ENCODE measurements at regions not wholly inside any gene's neighbourhood (a gene's known extent, or its start where the extent isn't known, plus 50 kb on each side); places are given as distances from the start of the nearest gene placed in this dataset.

DNA sequence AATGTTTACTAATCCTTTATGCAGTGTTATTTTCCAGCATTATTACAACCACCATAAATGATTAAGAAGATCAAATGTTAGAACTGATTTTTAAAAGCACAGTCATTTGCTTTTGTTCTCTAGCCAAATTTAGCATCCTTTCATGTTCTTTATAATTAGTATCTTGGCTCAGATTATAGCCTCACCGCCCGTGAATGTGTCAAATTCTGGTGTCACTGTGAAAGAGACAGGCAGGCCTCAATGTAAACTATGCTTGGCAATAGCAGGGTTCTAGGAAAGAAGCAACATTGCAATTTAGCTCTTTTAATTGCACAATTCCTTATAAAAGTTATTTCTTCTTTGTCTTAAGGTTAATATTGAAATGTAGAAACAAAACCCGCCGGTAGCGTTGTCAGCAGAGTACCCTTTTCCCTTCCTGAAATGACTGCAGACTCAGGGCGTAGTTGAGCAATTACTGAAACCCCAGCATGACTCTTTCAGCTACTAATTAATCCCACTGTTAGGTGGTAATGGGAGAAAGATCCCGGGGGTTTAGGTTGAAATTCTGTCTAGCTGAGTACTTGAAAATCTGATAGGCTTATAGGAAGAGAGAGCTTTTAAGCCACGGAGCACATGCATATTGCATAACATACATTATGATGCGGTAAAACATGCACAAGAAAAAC is 1600.5 kb upstream of the SEL1L start:
- TF ChIP-seq, protein P1, sequence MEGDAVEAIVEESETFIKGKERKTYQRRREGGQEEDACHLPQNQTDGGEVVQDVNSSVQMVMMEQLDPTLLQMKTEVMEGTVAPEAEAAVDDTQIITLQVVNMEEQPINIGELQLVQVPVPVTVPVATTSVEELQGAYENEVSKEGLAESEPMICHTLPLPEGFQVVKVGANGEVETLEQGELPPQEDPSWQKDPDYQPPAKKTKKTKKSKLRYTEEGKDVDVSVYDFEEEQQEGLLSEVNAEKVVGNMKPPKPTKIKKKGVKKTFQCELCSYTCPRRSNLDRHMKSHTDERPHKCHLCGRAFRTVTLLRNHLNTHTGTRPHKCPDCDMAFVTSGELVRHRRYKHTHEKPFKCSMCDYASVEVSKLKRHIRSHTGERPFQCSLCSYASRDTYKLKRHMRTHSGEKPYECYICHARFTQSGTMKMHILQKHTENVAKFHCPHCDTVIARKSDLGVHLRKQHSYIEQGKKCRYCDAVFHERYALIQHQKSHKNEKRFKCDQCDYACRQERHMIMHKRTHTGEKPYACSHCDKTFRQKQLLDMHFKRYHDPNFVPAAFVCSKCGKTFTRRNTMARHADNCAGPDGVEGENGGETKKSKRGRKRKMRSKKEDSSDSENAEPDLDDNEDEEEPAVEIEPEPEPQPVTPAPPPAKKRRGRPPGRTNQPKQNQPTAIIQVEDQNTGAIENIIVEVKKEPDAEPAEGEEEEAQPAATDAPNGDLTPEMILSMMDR (IDR thresholded peaks at IDR 0.05; ENCODE audit: control insufficient read depth, insufficient read depth, low read depth, low read length, missing control alignments), result no peak
- no peak for DNase-seq (ENCODE audit: low read depth)
- no peak overlapping the region for H3K4me3 ChIP-seq (ENCODE audit: control insufficient read depth, low read depth, low read length)

DNA sequence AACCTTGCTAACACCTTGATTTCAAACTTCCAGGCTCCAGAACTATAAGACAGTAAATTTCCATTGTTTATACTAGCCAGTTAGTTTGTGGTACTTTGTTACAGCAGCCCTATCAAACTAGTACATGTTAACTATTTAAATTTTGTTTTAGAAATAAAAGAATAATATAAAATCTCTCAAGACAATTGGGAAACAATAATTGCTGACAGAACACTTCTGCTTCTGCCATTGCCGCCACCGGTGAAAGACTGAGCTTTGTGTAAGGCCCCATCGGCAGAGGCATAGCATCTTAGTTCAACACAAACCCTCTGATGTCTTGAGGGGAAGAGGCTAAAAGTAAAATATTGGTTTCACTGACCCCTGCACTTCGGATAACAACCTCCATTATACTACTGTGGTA is 1607.1 kb upstream of the SEL1L start:
- TF ChIP-seq, protein P1 (IDR thresholded peaks at IDR 0.05; ENCODE audit: control insufficient read depth, insufficient read depth, low read depth, low read length, missing control alignments), result no peak
- DNase-seq (ENCODE audit: low read depth), result no peak
- no peak overlapping the region for H3K4me3 ChIP-seq (ENCODE audit: control insufficient read depth, low read depth, low read length)

DNA sequence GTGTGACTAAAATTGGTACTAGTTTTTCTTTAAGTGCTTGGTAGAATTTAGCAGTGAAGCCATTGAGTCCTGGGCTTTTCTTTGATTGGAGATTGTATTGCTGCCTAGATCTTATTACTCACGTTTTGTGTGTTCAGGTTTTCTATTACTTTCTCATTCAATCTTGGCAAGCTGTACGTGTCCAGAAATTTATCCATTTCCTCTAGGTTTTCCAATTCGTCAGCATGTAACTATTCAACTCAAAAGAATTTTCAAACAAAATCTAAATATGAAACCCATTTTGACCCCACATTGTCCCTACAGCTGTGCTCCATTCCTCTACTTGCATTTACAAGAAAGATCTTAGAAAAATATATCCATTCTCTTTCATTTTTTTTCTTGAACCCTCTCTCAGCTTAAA is 1613.4 kb upstream of the SEL1L start:
- TF ChIP-seq, protein P1 (IDR thresholded peaks at IDR 0.05; ENCODE audit: control insufficient read depth, insufficient read depth, low read depth, low read length, missing control alignments), result no peak
- H3K4me3 ChIP-seq (ENCODE audit: control insufficient read depth, low read depth, low read length), result no peak overlapping the region
- no peak for DNase-seq (ENCODE audit: low read depth)

DNA sequence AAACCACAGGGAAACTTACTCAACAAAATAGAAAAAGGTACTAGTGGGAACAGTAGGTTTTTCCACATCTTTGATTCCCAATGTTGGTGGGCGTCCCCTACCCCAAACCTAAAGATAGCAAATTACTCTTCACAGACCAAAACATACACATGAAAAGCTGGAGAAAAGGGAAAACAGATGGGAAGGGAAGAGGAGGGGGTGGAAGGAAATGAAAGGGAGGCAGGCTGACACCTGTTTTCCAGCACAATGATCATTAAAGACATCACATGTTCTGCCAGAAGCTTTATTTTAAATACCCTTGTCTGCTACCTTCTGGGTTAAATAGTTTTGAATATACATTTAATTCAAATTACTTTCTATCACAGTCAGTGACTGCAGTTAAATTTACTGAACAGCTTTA is 1617.9 kb upstream of the SEL1L start:
- TF ChIP-seq, protein P1 (IDR thresholded peaks at IDR 0.05; ENCODE audit: control insufficient read depth, insufficient read depth, low read depth, low read length, missing control alignments), result no peak
- no peak overlapping the region for H3K4me3 ChIP-seq (ENCODE audit: control insufficient read depth, low read depth, low read length)
- no peak for DNase-seq (ENCODE audit: low read depth)

DNA sequence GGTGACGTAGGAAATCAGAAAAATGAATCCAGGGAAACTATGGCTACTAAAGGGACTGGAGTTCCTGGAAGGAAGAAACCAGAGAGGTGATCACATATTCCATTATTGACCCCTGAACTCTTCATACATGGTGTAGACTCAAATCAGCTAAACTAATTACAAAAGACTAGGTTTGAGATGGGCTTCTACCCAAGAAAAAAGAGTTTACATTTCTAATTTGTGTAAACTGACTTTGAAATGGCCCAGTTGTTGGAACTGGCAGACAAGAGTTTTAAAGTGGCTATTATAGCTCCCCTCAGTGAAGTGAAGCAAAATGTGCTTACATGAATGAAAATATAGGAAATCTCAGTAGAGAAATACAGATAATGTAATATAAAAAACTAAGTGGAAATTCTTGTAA is 1619.4 kb upstream of the SEL1L start:
- TF ChIP-seq, protein P1 (IDR thresholded peaks at IDR 0.05; ENCODE audit: control insufficient read depth, insufficient read depth, low read depth, low read length, missing control alignments), result no peak
- no peak overlapping the region for H3K4me3 ChIP-seq (ENCODE audit: control insufficient read depth, low read depth, low read length)
- no peak for DNase-seq (ENCODE audit: low read depth)

DNA sequence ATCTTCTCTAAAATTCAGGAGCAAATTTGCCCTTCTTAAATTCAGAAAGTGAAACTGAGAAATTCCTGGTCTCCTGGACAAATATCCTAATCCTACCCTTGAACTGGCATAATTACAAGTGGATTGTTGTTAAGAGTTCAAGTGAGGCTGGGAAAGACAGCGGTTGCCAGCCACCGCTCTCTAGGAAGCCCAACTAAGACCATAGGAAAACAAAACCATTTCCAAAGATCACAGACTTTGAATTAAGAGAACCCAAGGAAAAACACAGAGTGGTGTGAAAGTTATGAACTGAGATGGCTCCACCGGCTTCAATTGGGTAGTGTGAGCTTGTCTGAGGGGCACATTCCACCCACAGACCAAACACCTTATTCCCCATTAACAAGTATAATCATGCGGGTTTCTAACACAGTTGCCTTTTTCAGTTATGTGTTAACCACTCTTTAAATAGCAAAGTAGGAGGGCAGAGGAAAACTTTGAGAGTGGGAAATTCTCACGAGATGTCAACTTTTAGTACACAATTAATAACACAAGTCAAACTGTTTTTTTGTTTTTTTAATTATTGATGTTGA is 1628.8 kb upstream of the SEL1L start:
- DNase-seq (ENCODE audit: low read depth), result no peak
- TF ChIP-seq, protein P1 (IDR thresholded peaks at IDR 0.05; ENCODE audit: control insufficient read depth, insufficient read depth, low read depth, low read length, missing control alignments), result no peak
- H3K4me3 ChIP-seq (ENCODE audit: control insufficient read depth, low read depth, low read length), result no peak overlapping the region
